Islet of Langerhans (tissue), 1 donor: ENCODE measurements at regions not wholly inside any gene's neighbourhood (a gene's known extent, or its start where the extent isn't known, plus 50 kb on each side); places are given as distances from the start of the nearest gene placed in this dataset.
"Not testable (repeated sequence)": the region's sequence is repeated elsewhere in the genome, so short reads cannot be mapped to it uniquely, and the experiment has no call there.

ENCODE experiments used
- FAIRE-seq: peaks from one replicate; lab custom pipeline; 2011; peaks lifted over from hg19 to GRCh38; lab: Jason Lieb, UNC

DNA sequence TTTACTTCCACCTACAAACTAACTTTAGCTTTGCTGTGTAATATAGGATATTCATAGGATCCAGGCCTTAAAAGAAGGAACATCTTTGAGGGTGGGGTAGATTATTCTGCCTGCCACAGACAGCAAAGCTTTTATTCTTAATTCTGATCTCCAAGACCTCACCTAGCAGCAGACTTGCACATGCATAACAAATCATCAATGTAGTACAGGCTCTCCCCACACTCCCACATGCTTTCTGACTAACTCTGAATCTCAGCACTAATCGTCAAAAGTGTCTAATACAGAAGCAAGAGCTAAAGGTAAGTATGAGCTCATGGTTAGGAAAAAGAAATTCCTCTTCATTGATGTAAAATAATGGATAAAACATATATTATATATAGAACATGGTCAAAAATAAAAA lies 1468.5 kb upstream of the B3GALT2 start:
- no peak for FAIRE-seq

DNA sequence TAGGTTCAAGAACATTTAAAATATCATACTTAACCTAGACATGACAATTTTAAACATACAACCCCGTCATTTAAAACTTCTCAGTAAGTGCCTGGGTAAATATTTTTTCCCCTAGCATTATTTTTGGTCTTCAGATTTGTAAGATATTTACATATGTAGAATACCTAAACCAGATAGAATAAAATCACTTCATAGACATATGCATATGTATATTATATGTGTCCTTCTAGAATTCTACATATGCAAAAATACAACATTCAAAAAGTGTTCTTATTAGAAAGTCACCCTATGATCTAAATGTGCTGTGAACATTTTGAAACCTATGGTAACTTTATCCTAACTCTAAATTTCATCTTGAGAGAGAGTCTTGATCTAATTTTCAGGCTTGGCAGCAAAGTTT lies 1467.0 kb upstream of the B3GALT2 start:
- no peak for FAIRE-seq

DNA sequence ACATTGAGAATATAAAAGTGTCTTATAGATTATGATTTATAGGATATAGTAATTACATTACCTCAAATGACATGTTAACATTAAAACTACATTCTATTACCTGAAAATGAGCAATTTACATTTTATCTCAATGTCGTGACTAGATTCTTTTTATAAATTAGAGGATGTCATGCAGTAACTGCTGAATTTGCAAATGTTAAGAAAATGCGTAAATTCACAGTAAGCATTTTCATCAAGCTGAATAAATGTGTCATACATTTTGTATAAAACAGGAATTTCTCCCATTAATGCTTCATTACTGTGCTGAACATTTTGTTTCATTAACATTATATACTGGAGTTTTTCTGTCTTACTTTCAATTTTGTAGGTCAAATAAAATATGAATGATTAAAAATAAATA lies 1460.7 kb upstream of the B3GALT2 start:
- FAIRE-seq, result no peak

DNA sequence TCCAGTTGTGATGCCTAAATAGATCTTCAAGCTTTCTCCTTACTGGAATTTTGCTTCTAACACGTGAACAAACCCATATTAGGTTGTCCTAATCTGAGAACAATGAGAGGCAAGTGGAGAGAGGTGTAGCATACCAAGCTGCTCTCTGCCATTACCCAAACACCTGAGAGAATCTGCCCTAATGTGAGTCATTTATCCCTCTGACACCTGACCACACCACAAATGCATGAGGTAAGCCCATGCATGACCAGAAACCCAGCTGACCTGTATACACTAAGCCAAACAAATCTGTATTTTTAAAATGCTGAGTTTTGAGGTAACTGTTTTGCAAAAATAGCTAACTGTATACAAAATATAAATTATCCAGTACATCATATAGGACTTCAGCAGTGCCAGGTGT lies 1458.1 kb upstream of the B3GALT2 start:
- no peak for FAIRE-seq

DNA sequence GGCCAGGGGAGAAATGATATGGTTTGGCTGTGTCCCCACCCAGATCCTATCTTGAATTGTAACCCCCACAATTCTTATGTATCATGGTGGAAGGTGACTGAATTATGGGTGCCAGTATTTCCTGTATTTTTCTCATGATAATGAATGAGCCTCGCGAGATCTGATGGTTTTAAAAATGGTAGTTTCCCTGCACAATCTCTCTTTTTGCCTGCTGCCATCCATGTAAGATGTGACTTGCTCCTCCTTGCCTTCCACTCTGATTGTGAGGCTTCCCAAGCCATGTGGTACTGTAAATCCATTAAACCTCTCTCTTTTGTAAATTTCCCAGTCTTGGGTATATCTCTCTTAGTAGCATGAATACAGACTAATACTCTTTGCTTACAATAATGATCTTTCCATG lies 1453.9 kb upstream of the B3GALT2 start:
- no peak for FAIRE-seq

DNA sequence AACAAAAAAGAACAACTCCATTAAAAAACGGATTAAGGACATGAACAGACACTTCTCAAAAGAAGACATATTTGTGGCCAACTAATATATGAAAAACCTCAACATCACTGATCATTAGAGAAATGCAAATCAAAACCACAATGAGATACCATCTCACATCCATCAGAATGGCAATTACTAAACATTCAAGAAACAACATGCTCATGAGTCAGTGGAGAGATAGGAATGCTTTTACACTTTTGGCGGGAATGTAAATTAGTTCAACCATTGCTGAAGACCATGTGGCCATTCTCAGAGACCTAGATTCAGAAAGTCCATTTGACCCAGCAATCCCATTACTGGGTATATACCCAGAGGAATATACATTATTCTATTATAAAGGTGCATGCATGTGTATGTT lies 1442.6 kb upstream of the B3GALT2 start:
- no peak for FAIRE-seq

DNA sequence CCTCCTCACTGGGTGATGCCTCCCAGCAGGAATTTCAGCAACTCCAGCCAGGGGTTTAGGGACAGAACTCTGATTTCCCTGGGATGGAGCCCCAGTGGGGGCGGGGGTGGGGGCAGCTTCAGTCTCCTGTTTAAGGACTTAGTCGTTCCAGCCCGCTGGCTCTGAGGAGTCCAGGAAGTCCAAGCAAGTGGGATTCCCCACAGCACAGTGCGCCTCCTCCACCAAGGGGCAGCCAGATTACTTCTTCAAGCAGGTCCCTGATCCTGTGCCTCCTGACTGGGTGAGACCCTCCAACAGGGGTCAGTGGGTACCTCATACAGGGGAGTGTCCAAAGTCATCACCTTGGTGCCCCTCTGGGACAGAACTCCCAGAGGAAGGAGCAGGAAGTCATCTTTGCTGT lies 1438.4 kb upstream of the B3GALT2 start:
- no peak for FAIRE-seq

DNA sequence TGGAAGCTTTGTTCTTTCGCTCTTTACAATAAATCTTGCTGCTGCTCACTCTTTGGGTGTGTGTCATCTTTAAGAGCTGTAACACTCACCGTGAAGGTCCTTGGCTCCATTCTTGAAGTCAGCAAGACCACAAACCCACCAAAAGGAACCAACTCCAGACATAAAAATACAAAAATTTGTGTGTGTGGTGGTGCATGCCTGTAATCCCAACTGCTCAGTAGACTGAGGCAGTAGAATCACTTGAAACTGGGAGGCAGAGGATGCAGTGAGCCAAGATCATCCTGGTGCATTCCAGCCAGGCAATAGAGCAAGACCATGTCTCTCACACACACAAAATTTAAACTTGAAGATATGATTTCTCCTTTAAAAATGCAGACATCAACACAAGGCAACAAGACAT lies 1431.7 kb upstream of the B3GALT2 start:
- no peak for FAIRE-seq

DNA sequence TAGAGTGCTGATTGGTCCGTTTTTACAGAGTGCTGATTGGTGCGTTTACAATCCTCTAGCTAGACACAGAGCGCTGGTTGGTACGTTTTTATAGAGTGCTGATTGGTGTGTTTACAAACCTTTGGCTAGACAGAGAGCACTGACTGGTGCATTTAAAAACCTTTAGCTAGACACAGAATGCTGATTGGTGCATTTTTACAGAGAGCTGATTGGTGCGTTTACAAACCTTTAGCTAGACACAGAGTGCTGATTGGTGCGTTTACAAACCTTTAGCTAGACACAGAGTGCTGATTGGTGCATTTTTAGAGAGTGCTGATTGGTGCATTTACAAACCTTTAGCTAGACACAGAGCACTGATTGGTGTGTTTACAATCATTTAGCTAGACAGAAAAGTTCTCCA lies 1430.9 kb upstream of the B3GALT2 start:
- not testable (repeated sequence) for FAIRE-seq

DNA sequence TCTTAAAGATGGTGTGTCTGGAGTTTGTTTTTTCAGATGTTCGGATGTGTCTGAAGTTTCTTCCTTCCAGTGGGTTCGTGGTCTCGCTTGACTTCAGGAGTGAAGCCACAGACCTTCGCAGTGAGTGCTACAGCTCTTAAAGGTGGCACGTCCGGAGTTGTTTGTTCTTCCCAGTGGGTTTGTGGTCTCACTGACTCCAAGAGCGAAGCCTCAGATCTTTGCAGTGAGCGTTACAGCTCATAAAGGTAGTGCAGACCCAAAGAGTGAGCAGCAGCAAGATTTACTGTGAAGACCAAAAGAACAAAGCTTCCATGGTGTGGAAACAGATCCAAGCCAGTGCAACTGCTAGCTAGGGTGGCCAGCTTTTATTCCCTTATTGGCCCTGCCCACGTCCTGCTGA lies 1430.4 kb upstream of the B3GALT2 start:
- FAIRE-seq, result no peak

DNA sequence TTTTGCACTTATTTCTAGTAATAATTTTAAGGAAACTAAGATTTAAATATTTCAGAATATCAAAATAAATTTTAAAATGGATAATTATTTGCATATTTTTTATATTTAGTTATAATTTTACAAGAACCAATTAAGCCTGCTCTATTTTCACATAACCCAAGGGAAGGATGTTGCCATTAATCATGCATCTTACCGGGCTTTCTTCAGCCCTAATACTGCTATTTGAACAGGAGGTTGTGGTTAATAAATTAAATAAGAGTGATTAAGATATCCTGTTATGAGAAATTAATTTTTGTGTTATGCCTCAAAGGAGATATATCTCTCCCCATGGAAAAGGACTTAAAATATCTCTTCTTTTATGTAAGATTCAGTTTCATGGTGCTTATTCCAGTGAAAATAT lies 1415.8 kb upstream of the B3GALT2 start:
- FAIRE-seq, result no peak

DNA sequence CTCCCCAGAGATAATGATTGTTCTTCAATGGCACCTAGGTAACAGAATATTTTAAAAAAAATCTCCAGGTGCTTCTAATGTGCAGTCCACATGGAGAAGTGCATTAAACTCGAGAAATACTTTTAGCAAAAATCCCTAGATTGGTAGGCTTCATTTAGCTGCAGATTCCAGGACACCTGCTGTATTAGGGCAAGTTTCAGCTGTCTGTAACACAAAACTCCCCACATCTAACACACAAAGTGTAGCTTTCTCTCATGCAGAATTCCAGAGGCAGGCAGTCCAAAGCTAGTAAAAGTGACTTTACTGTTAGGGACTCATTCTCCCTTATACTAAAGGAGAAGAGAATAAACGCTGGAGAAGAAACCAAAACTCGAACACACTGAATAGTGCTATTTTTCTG lies 1414.3 kb upstream of the B3GALT2 start:
- FAIRE-seq, result no peak

DNA sequence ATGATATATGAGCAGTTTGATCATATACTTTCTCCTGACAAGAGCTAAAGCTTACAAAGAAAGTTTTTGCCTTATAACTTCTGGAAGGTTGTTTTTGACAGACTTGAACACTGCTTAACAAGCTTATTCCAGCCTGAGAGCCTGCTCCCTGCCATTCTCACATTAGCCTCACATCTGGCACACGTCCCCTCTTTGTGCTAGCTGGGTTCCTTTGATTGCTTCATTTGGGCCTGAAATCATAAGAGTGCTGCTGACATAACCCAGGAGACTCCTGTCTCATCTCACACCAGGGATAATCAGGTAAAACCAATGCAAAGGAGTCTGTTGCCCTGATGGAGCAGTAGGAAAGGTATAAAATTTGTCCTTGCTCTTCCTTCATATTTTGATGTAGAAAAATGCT lies 1411.7 kb upstream of the B3GALT2 start:
- FAIRE-seq, result no peak

DNA sequence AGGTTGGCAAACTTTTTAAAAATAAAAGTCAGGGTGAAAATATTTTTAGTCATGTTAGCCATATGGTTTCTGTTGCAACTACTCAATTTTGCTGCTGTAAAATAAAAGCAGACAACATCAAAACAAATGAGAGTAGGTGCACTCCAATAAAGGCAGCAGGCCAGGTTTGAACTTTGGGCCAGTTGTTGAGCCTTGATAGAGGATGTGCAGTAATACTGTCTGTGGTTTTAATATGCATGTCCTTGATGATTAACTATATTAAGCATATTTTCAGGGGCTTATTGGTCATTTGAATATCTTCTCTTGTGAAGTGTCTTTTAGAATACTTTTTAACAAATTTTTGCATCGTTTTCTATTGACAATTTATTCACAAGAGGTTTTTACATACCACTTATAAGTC lies 1399.9 kb upstream of the B3GALT2 start:
- no peak for FAIRE-seq

DNA sequence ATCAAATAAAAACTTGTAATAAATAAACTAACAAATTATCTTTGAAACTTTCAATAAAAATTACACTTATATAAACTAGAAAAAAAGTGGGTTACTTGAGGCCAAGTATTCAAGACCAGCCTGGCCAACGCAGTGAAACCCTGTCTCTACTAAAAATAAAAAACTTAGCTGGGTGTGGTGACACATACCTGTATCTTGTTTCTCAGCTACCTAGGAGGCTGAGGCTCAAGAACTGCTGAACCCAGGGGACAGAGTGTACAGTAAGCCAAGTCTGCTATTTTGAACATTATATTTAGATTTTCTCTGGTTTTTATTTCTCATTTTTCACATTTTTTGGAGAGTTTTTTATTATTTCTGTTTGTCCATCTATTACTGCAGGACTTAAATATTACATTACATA lies 1397.6 kb upstream of the B3GALT2 start:
- no peak for FAIRE-seq

DNA sequence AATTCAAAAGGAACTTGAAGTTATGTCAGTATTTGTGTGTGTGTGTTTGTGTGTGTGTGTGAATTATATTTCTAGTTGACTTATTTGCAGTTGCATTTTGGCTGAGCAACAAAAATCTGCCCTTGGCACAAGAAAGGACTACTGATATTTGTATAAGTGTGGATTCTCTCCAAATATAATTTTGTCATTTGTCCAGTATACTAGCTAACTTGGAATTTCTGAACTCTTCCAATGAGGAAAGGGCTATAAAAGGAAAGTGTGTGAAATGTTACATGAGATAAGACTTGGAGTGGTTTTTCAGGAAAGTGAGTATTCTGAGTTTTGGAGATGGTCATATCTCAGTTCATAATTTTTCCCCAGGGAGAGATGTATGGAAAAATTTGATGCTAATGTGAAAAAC lies 1384.1 kb upstream of the B3GALT2 start:
- no peak for FAIRE-seq

DNA sequence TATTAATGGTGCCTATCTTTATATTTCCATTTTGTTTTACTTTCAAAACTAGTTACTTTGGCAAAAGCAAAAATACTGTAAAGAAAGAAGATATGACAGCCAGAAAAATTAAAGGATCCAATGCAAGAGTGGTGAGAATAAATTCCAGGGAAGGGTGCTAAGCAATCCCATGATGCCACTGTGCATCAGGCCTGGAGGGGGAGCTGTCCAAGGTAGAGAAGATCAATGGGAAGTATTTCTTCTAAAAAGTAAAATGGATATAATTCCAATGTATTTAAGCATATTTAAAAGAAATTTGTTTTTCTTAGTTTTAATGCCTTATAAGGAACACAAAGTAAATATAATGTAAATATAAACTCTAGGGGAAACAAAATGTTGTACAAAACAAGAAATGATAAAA lies 1382.2 kb upstream of the B3GALT2 start:
- FAIRE-seq, result no peak

DNA sequence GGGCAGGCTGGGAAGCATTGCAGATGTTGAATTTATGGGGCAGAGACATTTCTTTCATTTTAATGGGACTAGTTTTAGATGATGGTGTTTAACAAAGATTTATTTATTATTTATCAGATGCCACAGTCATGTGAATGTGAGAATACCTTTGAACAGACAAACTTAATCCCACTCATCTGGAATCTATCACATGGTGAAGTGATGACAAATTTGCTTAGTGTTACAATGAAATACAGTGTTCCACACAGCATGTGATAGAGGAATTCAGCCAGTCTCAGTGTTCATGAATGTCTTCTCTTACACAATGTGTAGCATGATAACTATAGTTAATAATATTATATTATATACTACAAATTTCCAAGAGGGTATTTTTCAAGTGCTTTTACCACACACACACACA lies 1361.7 kb upstream of the B3GALT2 start:
- no peak for FAIRE-seq

DNA sequence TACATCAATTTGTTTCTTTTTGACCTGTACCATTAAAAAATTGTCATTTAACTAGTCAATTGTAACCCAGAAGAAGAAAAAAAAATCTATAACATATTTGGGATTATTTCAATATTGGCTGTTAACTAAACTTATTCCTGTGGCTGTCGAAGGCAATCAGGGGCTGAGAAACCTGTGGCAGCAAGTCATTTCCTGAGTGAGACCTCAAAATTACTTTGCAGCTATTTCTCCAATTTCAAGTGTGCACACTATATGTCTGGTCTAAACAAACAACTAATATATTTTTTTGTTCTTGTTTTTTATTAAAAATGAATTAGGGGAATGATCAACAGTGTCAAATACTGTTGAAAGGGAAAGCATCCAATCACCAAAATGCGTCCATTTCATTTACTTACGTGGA lies 1357.6 kb upstream of the B3GALT2 start:
- no peak for FAIRE-seq

DNA sequence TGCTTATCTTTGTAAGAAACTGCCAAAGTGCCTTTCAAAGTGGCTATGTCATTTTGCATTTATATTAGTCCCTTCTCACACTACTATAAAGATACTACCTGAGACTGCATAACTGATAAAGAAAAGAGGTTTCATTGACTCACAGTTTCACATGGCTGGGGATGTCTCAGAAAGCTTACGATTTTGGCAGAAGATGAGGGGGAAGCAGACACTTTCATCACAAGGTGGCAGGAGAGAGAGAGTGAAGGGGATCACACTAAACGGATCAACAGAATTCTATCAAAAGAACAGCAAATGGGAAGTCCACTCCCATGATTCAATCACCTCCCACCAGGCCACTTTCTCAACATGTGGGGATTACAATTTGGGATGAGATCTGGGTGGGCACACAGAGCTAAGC lies 1352.0 kb upstream of the B3GALT2 start:
- FAIRE-seq, result no peak

DNA sequence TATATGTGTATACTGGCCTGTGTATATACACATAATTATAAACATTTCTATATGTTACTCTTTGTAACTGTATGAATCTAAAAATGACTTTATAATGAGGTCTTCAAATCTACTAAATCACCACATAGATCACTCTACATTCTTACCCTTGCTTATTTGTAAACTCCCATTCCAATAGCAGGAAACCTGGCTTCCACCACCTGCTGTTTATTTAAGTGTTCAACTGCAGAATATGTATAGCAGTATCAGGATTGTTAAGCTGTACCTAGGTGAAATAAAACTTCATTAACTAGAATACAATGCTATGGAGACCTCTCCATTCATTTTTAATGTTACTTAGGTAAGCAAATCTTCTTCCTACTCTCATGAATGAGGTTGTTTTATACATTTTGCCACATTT lies 1351.1 kb upstream of the B3GALT2 start:
- no peak for FAIRE-seq

DNA sequence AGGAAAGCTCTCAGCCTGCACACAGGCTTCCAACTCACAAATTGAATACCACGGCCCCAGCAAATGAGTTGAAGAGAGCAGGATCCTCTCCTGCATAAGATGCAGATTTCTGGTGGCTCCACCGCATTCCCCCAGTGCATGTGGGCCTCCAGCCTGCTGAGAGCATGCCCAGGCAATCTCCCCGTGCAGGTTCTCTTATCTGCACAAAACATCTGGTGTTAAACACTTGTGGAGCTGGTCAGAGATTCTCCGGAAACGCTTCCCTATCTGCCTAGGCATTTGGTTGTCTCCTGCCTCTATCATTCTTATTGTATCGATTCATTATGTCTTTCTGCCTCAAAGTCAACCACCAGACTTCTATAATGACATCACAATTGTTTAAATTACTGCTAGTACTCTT lies 1349.0 kb upstream of the B3GALT2 start:
- FAIRE-seq, result no peak

DNA sequence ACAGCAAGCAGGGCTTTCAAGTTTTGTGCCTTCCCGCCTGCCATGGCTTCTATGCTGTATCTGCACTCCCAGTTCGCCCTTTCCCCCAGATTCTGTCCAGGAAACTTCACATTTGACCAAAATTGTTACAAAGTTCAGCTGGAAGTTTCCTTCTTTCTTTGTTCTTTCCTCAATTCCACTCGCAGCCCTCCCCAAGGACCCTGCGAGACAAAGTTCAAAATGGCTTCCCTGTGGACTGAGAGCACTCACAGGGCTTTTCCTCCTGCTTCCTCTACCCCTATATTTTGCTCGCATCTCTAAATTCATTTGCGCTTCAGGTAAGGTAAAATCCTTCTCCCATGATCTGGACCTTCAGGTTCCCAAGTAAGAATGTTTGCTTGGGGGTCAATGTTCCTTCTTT lies 1348.4 kb upstream of the B3GALT2 start:
- FAIRE-seq, result no peak

DNA sequence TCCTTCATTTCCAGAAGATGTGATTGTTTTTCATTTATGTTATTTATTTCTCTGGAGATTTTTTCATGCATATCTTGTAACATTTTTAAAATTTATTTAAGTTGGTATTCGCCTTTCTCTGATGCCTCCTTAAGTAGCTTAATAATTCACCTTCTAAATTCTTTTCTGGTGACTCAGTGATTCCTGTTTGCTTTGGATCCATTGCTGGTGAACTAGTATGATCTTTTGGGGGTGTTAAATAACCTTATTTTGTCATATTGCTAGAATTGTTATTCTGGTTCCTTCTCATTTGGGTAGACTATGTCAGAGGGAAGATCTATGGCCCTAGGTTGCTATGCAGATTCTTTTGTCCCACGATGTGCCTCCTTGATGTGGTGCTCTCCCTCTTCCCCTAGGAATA lies 1347.2 kb upstream of the B3GALT2 start:
- no peak for FAIRE-seq

DNA sequence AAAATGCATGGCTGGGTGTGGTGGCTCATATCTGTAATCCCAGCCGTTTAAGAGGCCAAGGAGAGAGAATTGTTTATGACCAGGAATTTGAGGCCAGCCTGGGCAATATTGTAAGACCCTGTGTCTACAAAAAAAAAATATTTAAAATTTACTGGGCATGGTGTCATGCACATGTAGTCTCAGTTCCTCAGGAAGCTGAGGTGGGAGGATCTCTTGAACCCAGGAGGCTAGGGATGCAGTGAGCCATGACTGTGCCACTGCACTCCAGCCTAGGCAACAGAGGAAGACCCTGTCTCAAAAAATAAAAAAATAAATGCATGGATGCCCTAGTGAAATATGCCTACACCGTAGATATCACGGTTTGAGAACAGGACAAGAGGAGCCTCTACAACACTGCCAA lies 1331.2 kb upstream of the B3GALT2 start:
- FAIRE-seq, result no peak

DNA sequence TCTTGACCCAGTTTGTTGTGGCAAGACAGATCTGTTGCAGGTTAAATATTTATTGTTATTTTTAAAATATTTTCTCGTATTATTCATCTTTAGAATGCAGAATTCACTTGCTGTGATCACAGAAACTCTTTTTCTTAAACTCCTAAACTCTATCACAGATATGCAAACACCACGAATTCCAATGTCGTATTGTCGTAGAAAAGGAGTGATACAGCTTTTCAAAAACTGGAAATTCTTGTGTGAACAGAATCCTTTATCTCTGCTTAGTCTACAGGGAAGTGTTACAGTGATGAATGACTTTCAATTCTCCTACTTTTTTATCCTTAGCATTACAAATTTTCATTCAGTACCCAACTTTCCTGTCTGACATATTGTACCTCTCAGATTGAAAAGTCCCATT lies 1329.5 kb upstream of the B3GALT2 start:
- no peak for FAIRE-seq
